COLO668 (cell line): ENCODE measurements at regions not wholly inside any gene's neighbourhood (a gene's known extent, or its start where the extent isn't known, plus 50 kb on each side); places are given as distances from the start of the nearest gene placed in this dataset.

Experiments
- DNase-seq: peaks from one replicate; lab custom pipeline; 2025; ENCODE audit not compliant: unreplicated experiment; lab: John Stamatoyannopoulos, UW

- no peak for DNase-seq
Observed at GRCh38 chr10:125283836-125284614, 123.7 kb upstream of the CTBP2 start.

DNA sequence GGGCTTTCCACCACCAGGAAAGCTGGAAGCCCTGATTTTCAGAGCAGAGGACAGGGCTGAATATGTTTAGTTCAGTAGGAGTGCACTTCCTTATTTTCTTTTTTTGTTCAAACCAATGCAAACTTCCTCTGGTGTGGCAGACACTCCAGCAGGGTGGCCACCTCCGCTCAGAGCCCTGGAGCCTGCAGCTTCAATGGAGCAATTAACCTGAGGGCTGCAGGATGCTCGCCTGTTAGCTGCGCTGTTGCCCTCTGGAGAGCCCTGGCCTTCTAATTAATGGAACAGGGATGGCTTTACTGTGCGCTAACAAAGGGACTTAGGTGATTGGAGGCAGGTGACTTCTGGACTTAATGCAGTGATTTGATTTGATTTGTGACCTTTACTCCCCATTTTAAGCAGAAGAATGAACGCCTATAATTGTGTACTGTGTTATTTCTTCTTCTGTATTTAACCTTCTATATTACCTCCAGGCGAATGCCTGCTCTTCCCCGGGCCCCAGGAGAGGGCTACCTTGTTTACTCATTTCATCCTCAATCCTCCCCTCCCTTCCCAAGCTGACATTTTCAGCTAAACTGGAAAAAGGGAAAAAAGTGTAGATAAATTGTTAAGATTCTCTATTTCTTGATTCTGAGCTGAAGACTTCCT, 123.0 kb upstream of the CTBP2 start:
- peak; percentile 2 for DNase-seq

GRCh38 chr10:125281091-125281490, 120.7 kb upstream of the CTBP2 start:
- no peak for DNase-seq

DNA sequence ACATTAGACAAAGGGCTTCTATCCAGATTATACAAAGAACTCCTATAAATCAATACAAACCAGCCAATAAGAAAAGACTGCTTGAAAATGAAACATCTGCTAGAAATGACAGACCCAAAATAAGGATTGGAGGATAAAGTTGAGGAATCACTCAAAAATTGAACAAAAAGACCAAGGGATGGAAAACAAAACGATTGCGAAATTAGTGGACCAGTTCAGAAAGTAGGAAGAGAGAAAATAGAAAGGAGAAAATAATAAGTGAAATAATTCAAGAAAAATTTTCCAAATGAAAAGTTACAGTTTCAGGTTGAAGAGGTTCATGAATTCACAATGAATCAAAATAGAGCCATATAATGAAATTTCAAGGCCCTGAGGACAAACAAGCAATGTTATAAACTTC, 115.8 kb upstream of the CTBP2 start:
- DNase-seq: no peak

DNA sequence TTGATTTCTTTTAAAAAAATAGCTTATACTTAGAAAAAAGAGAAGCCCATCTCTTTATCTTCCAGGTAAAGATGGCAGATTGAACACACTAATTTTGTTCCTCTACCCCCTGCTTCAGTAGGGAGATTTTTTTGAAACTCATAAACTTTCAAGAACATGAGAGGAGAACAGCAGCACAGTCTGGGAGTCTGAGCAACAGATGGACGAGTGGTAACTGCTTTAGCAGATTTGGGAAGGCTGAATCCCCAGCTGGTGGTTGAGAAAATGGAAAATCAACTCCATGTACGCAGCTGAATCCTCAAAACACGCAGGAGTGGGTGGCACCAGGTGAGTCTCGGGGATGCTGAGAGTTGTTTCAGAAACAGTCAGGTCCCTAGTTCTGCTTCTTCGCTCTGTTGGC, 114.6 kb upstream of the CTBP2 start:
- no peak for DNase-seq

DNA sequence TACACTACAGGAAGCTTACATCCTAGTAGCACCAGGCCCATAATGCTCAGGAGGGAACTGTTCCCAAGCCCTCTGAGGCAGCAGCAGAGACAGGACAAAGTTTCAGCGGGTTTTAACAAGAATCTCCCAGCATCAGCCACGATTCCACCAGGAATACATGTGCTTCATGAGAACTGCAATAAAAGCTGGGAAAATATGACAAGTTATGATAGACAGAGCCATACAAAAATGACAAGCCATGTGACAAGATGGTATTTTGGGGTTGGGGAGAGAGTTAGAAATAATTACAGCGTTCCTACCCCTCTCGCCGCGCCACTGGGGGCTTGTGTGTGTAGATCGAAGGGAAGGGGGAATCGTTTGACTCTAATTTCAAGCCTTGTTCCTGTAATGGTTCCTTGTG, 112.7 kb upstream of the CTBP2 start:
- no peak for DNase-seq

DNA sequence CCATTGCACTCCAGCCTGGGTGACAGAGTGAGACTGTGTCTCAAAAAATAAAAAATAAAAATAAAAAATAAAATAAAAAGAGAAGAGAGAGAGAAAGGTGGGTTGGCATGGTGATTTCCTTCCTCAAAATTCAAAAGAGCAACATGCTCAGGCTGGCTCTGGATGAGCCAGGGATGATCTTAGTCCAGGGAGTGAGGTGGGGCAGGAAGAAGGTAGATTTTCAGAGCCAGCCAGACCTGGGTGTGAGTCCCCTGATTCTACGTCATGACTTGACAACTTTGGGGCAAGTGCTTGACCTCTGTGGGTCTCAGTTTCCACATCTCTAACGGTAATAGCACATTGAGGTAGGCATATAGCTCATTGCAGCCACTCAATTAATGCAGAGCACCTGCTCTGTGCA, 109.4 kb upstream of the CTBP2 start:
- DNase-seq: no peak

DNA sequence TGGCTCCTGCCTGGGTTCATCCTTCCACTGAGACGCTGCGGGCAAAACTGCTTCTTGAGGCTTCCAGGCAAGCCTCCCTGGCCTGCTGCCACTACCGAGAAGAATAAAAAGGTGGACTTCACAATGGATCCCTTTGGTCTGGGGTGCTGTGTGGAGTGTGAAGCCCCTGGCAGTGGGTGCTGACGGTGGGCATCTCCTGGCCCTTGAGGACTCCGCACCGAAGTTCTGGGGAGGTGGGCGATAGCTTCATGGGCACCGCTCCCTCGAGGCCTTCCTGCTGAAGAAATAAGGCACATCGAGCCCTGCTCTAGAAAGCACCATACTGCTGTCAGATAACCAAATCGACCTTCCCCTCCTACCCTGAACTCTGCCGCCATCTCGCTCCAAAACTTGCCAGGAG, 106.6 kb upstream of the CTBP2 start:
- no peak for DNase-seq

DNA sequence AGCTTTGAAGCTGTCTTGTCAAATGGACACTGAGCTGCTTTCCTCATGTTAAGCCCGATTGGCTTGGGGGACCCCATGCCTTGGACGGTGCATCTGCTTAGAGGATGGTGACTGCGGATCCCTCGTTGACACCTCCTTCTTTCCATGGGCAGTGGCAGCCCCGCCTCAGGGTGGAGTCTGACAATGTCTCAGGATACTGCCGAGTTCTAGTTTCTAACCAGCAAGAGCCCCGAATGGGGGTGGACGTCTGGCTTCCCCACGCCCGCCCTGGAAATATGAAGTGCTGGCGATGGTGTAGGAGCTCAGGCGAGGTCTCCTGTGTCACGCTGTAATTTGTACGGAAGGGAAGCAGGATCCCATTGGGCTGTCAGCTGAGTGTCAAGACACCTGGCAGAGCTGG, 106.2 kb upstream of the CTBP2 start:
- DNase-seq: no peak

DNA sequence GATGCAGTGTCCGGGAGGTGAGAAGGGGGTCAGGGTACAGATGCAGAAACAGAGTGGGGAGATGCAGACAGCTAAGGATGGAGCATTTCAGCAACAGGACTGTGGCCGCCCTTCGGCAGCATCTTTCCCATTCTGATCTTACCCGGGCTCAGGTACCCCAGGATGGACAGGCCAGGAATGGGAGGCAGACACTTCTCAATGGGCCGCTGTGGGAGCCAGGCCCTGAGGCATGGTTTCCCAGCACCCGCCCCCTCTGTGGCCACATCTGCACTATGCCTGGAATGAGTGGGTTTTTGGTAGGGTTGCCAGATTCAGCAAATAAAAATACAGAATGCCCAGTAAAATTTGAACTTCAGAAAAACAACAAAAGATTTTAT, 105.2 kb upstream of the CTBP2 start:
- no peak for DNase-seq

DNA sequence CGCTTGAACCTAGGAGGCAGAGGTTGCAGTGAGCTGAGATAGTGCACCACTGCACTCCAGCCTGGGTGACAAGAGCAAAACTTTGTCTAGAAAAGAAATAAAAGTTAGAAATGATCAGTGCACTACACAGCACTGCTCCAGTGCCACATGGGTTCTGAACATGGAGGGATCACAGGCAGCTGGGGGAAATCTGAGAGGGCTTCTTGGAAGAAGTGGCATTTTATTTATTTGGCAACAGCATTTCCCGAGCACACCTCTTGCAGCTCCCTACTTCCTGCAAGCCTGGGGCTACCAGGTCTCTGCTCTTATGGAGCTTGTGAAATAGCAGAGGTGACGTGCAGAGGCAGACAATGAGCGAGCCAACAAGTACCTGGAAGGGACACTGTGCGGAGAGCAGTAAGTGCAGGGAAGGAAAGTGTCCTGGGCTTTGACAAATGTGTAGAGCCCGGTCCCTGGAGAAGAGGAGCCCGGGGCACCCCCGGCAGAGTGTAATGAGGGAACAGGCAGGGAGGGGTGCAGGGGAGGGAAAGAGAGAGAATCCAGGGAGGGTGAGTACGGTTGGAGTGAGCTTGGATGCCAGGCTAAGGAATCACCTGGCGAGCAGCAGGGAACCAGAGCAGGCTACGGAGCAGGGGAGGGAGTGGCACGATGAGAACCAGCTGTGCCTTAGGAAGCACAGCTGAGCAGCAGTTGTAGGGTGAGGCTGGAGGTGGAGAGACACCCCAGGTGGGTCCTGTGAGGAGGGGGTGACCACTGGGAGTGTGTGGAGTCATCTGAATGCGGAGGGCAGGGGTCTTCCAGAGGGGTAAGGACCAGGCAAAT, 104.6 kb upstream of the CTBP2 start:
- DNase-seq: no peak

DNA sequence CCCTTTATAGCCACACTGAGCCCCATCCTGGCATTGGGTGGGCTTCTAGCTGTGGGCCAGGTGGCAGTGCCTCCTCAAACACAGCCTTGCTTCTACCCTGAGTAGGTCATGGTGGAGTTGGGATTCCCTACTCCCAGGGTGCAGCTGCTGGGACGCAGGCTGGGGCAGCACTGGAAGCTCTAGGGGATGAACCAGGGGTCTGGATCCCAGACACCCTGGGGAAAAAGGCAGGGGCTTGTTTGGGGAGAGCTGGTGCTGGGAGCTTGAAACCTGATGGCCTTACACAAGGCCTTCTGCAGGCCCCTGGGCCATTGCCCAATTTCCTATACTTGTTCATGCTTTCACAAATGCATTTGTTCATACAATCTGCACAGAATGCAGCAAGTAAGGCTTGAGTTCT, 103.7 kb upstream of the CTBP2 start:
- no peak for DNase-seq

DNA sequence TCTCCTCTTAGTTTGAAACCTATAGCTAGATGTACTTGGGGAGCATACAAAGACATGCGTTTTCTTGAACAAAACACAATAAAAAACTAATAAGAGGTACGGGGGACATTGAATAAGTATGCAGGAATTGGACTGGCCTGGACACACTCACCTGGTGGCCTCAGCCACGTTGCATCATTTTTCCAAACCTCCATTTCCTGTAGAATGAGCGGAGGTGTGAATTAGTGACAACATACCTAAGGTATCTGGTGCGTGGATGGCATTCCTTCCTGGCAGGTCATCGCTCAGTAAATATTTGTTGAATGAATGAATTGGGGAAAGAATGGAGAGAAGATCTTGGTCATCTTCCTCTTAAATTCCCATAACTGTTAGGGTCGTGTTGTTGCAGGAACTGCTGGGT, 103.2 kb upstream of the CTBP2 start:
- DNase-seq: no peak

GRCh38 chr10:125262920-125263319, 102.6 kb upstream of the CTBP2 start:
- no peak for DNase-seq

DNA sequence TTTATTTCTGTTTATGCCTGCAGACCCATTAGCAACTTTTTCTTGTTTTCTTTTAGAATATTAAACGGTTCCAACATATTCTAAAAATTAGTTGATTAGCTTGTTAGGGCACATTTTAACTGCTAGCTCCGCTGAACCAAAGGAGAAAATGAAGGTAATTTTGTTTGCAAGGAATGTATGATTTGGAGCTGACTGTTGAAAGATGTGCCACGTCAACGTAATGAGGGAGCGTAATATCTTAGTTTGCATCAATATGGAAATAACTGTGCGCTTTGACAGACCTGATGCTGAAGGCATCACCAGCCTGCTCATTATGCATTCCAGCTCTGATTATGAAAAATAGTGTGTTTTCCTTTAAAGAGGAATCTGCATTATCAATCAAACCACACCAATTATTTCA, 102.0 kb upstream of the CTBP2 start:
- no peak for DNase-seq

- no peak for DNase-seq
Observed at GRCh38 chr10:125261491-125262186, 101.3 kb upstream of the CTBP2 start.

DNA sequence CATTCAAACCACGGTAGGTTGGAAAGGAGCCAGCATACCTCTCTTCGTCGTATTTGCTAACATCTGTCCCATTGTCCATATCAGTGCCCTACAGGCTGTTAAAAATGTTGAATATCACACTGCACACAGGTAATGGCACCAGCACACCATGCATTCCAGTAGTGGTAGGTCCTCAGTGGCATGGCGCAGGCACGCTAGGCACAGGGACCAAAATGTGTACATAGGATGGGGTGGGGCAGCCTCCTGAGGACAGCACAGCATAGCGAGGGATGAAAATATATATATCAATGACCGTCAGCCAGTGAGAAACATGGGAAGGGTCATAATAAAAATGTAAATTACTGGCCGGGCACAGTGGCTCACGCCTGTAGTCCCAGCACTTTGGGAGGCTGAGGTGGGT, 99.9 kb upstream of the CTBP2 start:
- DNase-seq: peak; percentile 4

DNA sequence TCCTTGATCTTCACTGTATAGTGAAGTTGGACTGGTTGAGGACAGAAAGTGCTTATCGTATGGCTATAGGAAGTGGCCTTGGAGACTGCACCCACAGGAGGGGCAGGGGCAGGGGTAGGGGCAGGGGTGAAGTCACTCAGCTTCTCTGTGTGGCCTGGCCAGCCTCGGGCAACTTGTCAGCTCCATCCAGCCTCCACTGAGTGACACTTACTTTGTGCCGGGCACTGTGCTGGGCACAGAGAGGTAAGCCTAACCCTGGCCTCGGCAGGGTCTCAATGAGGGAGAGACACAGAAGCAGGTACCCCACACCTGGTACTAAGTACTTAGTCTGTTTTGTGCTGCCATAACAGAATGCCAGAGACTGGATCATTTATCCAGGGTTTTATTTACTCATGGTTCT, 99.3 kb upstream of the CTBP2 start:
- no peak for DNase-seq

- no peak for DNase-seq
Observed at GRCh38 chr10:125258676-125259075, 98.3 kb upstream of the CTBP2 start.

DNA sequence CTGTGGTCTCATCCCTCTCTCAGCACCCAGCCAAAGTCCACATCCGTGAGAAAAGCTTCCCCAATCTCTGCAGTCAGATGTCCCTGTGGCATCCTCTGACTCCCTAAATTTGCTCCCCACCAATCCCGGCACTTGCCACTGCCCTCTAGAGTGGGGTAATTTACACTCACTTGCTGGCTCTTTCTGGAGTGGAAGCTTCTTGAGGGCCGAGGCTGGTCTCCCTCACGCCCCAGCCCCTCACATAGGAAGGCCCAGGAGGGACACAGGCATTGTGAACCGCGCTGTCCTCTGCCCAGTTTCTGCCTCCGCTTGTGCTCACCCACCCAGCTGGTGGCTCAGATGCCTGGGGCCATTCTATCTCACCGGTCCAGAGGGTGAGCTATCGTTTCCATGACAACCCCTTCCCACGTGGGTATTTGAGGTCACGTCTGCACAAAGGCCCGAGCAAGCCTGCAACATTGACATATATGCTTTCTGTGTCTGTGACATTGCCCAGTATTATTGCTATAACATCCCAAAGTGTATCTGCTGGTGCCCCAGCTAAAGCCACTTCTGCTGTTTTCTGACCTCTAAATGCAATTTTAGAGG, 97.3 kb upstream of the CTBP2 start:
- DNase-seq: no peak

DNA sequence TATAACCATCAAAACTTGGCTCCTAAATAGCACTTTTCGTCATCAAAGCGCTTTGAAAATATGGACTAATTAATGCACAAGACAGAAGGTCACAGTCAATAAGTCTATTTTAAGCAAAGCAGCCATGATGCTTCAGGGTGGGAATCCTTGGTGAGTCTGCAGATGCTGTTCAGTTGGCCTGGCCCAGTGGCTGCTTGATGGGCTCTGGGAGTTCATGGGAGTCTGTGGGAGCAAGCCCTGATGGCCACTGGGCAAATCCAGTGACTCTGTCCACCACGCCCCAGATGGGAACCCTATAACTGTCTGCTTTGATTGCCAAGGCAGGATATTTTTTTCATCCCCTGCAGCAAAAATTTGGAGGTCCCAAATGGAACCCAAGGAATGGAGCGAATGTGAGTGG, 95.7 kb upstream of the CTBP2 start:
- DNase-seq: no peak
